HCT116 (cell line): ENCODE measurements at regions not wholly inside any gene's neighbourhood (a gene's known extent, or its start where the extent isn't known, plus 50 kb on each side); places are given as distances from the start of the nearest gene placed in this dataset.
A peak's percentile ranks its signal among the peaks of the same experiment; 100 is the strongest.

Experiments
- ATAC-seq: fragments of 200-7000 bp; cut with Tn5 transposase; 2 replicates; pipeline ENCODE4 v1.9.1; 2020; ENCODE audit warnings: mild to moderate bottlenecking, moderate library complexity
- BruUV-seq: library from RNA; stranded (reverse); fragments of 400-500 nt; replicated peaks from 2 replicates; lab custom pipeline; 2021; lab: Mats Ljungman, UMichigan
- CTCF ChIA-PET: fragments of 300-600 bp; sonication (Branson Sonifier 250); formaldehyde crosslinking; loops from one replicate; lab custom pipeline; 2021; ENCODE audit warnings: antibody characterized with exemption; lab: Charles Lee
- POLR2A ChIA-PET: fragments of 300-600, 350-600 bp; sonication (Branson Sonifier 250); formaldehyde crosslinking; loops from one replicate; lab custom pipeline; 2021; ENCODE audit warnings: antibody characterized with exemption; lab: Charles Lee
- RAD21 ChIA-PET, 2 experiments: fragments of 300-600 bp; sonication (Branson Sonifier 250); formaldehyde crosslinking; loops; one replicate each; lab custom pipeline; 2023; ENCODE audit warnings: low total read pairs in 2 of 2; ENCODE audit not compliant: uncharacterized antibody in 2 of 2, unreplicated experiment in 2 of 2, low non-redundant PET in 1 of 2; lab: Charles Lee
- DNase-seq: peaks from one replicate; pipeline ENCODE4 v3.0.0-alpha.2; 2010; ENCODE audit warnings: low read depth, low spot score
- H2AFZ ChIP-seq: fragments of 200-600 bp; shearing (Covaris generic), sonication (generic); 2 replicates; pipeline ENCODE4 v1.6.1; 2017; ENCODE audit warnings: low read depth, mixed run types, mixed read lengths, antibody characterized with exemption, low read length; ENCODE audit not compliant: poor library complexity, severe bottlenecking
- H3K27ac ChIP-seq: 2 replicates; pipeline ENCODE4 v1.5.1; 2012; ENCODE audit warnings: low read depth, low read length
- H3K27me3 ChIP-seq: fragments of 200-600 bp; sonication (generic); 2 replicates; pipeline ENCODE4 v1.6.1; 2016; ENCODE audit warnings: mixed run types, low read length, mixed read lengths; ENCODE audit not compliant: insufficient read depth
- H3K36me3 ChIP-seq, 2 experiments: fragments of 200-500 bp in 1 of 2; fragments of 200-600 bp in 1 of 2; sonication (Bioruptor generic) in 1 of 2; sonication (generic) in 1 of 2; 2 replicates each; pipeline versions ENCODE4 v1.5.1 to v1.6.1; 2014 to 2016; ENCODE audit warnings: low read length in 2 of 2, inconsistent platforms in 1 of 2, mixed read lengths in 1 of 2, mixed run types in 1 of 2; ENCODE audit not compliant: insufficient read depth in 2 of 2, control insufficient read depth in 1 of 2
- H3K4me1 ChIP-seq, 2 experiments: fragments of 200-600 bp in 1 of 2; sonication (generic) in 1 of 2; 2 replicates each; pipeline versions ENCODE4 v1.5.1 to v1.6.1; 2012 to 2017; ENCODE audit warnings: low read length in 2 of 2, inconsistent platforms in 1 of 2, mild to moderate bottlenecking in 1 of 2, mixed read lengths in 1 of 2, mixed run types in 1 of 2, moderate library complexity in 1 of 2; ENCODE audit not compliant: insufficient read depth in 2 of 2, control insufficient read depth in 1 of 2
- H3K4me2 ChIP-seq: fragments of 200-600 bp; sonication (generic); 2 replicates; pipeline ENCODE4 v1.6.1; 2017; ENCODE audit warnings: mixed run types, low read length, mixed read lengths
- H3K4me3 ChIP-seq, 2 experiments: fragments of 200-600 bp in 1 of 2; sonication (generic) in 1 of 2; replicated peaks in 1 of 2; 2 replicates each; pipeline ENCODE4 v1.5.1; 2011 to 2016; ENCODE audit warnings: low read length in 2 of 2, control low read depth in 1 of 2, low read depth in 1 of 2, mild to moderate bottlenecking in 1 of 2, mixed read lengths in 1 of 2, mixed run types in 1 of 2
- H3K79me2 ChIP-seq: fragments of 200-600 bp; sonication (generic); 2 replicates; pipeline ENCODE4 v1.6.1; 2017; ENCODE audit warnings: mild to moderate bottlenecking, mixed run types, low read length, moderate library complexity, mixed read lengths; ENCODE audit not compliant: insufficient read depth
- H3K9ac ChIP-seq: fragments of 200-600 bp; sonication (generic); 2 replicates; pipeline ENCODE4 v1.6.1; 2016; ENCODE audit warnings: low read length, mixed read lengths
- H3K9me2 ChIP-seq: fragments of 200-600 bp; sonication (generic), shearing (Covaris generic); 2 replicates; pipeline ENCODE4 v1.6.1; 2017; ENCODE audit warnings: mixed run types, mild to moderate bottlenecking, moderate library complexity; ENCODE audit not compliant: insufficient read depth
- H3K9me3 ChIP-seq, 2 experiments: fragments of 200-500 bp in 1 of 2; fragments of 200-600 bp in 1 of 2; sonication (Bioruptor generic) in 1 of 2; sonication (generic) in 1 of 2; 2 replicates each; pipeline ENCODE4 v1.6.1; 2014 to 2017; ENCODE audit warnings: low read length in 2 of 2, mixed read lengths in 2 of 2, inconsistent platforms in 1 of 2, low read depth in 1 of 2, mild to moderate bottlenecking in 1 of 2, mixed run types in 1 of 2, moderate library complexity in 1 of 2; ENCODE audit not compliant: control insufficient read depth in 1 of 2, insufficient read depth in 1 of 2
- H4K20me1 ChIP-seq: fragments of 200-600 bp; sonication (generic), shearing (Covaris generic); 2 replicates; pipeline ENCODE4 v1.6.1; 2017; ENCODE audit warnings: mixed run types, mild to moderate bottlenecking, moderate library complexity; ENCODE audit not compliant: insufficient read depth
- EGR1 ChIP-seq: IDR thresholded peaks from 2 replicates; pipeline ENCODE4 v1.6.1; 2012; ENCODE audit warnings: low read depth
- ELF1 ChIP-seq: IDR thresholded peaks from 2 replicates; pipeline ENCODE4 v1.6.1; 2012; ENCODE audit warnings: low read depth, borderline replicate concordance
- FOSL1 ChIP-seq: IDR thresholded peaks from 2 replicates; pipeline ENCODE4 v1.6.1; 2012; ENCODE audit warnings: low read depth
- JUND ChIP-seq: IDR thresholded peaks from 2 replicates; pipeline ENCODE4 v1.6.1; 2012
- POLR2A ChIP-seq: IDR thresholded peaks from 2 replicates; pipeline ENCODE4 v1.7.0; 2011; ENCODE audit warnings: borderline replicate concordance; ENCODE audit not compliant: insufficient read depth, insufficient read length; ENCODE audit errors: extremely low read depth
- RAD21 ChIP-seq: IDR thresholded peaks from 2 replicates; pipeline ENCODE4 v1.6.1; 2012; ENCODE audit warnings: low read depth, mild to moderate bottlenecking
- SRF ChIP-seq: IDR thresholded peaks from 2 replicates; pipeline ENCODE4 v1.6.1; 2012; ENCODE audit warnings: low read depth
- intact Hi-C: fragments of 100-400 bp; cut with micrococcal nuclease; formaldehyde crosslinking; loops from 2 replicates; pipeline ENCODE4 v1.10.0; 2022
- TF ChIP-seq, protein P1 (sequence below): IDR thresholded peaks from 2 replicates; pipeline ENCODE4 v1.6.1; 2011; ENCODE audit warnings: mild to moderate bottlenecking, low read length, moderate library complexity; ENCODE audit not compliant: insufficient replicate concordance; ENCODE audit errors: extremely low read depth
- TF ChIP-seq, protein P2 (sequence below): IDR thresholded peaks from 2 replicates; pipeline ENCODE4 v1.6.1; 2012; ENCODE audit warnings: low read depth

DNA sequence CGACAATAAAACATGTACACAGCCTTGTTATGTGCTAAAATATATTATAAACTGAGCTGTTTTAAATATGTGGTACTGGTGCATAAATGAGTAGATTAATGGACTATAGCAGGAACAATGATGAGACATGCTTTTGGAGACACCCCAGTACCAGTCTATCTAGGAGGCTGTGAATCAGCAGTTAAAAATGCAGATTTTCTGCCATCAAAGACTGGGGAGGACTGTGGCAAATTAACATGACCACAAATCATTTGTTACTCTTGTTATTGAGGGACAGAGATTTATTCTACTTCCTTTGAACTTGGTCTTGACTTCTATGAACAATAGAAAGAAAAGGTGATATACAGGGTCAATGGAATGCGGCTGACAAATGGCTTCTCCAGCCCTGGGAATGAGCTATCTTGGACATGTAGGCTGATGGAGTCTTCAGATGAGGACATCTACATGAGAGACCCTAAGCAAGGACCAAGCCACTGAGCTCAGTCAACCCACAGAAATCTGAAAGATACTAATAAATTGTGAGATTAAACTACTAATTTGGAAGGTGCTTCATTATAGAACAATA, 551.7 kb upstream of the GJE1 start:
- ATAC-seq: peak; percentile 63
- RAD21 ChIA-PET: no interaction called here
- intact Hi-C loops: no loop called here
- no peak overlapping the region for H2AFZ ChIP-seq
- no peak for DNase-seq
- H4K20me1 ChIP-seq: no peaks in the 10 kb centered on the region
- POLR2A ChIA-PET: no interaction called here
- no TSS peak for BruUV-seq
- CTCF ChIA-PET: no interaction called here
- H3K36me3 ChIP-seq: no peaks in the 10 kb centered on the region
- no peak overlapping the region for H3K4me3 ChIP-seq
- H3K4me1 ChIP-seq: peaks cover 0 to 8% of the 10 kb centered on the region in 2 experiments; a peak in 2 of 4 replicates
- H3K27me3 ChIP-seq: no peaks in the 10 kb centered on the region
- H3K9ac ChIP-seq: no peak overlapping the region
- no peaks in the 10 kb centered on the region for H3K9me2 ChIP-seq
- H3K9me3 ChIP-seq: no peaks in the 10 kb centered on the region
- H3K79me2 ChIP-seq: no peaks in the 10 kb centered on the region
- no peak for TF ChIP-seq FOSL1
- no peak for TF ChIP-seq POLR2A
- TF ChIP-seq, protein P1, sequence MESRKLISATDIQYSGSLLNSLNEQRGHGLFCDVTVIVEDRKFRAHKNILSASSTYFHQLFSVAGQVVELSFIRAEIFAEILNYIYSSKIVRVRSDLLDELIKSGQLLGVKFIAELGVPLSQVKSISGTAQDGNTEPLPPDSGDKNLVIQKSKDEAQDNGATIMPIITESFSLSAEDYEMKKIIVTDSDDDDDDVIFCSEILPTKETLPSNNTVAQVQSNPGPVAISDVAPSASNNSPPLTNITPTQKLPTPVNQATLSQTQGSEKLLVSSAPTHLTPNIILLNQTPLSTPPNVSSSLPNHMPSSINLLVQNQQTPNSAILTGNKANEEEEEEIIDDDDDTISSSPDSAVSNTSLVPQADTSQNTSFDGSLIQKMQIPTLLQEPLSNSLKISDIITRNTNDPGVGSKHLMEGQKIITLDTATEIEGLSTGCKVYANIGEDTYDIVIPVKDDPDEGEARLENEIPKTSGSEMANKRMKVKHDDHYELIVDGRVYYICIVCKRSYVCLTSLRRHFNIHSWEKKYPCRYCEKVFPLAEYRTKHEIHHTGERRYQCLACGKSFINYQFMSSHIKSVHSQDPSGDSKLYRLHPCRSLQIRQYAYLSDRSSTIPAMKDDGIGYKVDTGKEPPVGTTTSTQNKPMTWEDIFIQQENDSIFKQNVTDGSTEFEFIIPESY: no peak
- no peak for TF ChIP-seq EGR1
- peak; percentile 28; the same call in 1 of the 2 replicates for TF ChIP-seq JUND
- no peak for TF ChIP-seq ELF1
- TF ChIP-seq RAD21: no peak
- TF ChIP-seq SRF: no peak
- H3K4me2 ChIP-seq: peak overlapping the region; percentile 31; the same call in 1 of the 2 replicates
- H3K27ac ChIP-seq: no peak overlapping the region

GRCh38 chr6:141580131-141580530, 552.6 kb upstream of the GJE1 start:
- DNase-seq (no peak), ATAC-seq (no peak)
- no peaks in the 10 kb centered on the region for H3K79me2 ChIP-seq
- peaks cover 0 to 8% of the 10 kb centered on the region in 2 experiments; a peak in 2 of 4 replicates for H3K4me1 ChIP-seq
- H3K9me3 ChIP-seq: no peaks in the 10 kb centered on the region
- ChIA-PET CTCF (no interaction called here), POLR2A (no interaction called here), RAD21 (no interaction called here)
- no peaks in the 10 kb centered on the region for H3K36me3 ChIP-seq
- H3K4me2 ChIP-seq: no peak overlapping the region
- no peaks in the 10 kb centered on the region for H4K20me1 ChIP-seq
- H3K27me3 ChIP-seq: no peaks in the 10 kb centered on the region
- no peak for TF ChIP-seq SRF
- no peak for TF ChIP-seq ELF1
- no peak for TF ChIP-seq FOSL1
- no peak for TF ChIP-seq RAD21
- TF ChIP-seq, protein P2, sequence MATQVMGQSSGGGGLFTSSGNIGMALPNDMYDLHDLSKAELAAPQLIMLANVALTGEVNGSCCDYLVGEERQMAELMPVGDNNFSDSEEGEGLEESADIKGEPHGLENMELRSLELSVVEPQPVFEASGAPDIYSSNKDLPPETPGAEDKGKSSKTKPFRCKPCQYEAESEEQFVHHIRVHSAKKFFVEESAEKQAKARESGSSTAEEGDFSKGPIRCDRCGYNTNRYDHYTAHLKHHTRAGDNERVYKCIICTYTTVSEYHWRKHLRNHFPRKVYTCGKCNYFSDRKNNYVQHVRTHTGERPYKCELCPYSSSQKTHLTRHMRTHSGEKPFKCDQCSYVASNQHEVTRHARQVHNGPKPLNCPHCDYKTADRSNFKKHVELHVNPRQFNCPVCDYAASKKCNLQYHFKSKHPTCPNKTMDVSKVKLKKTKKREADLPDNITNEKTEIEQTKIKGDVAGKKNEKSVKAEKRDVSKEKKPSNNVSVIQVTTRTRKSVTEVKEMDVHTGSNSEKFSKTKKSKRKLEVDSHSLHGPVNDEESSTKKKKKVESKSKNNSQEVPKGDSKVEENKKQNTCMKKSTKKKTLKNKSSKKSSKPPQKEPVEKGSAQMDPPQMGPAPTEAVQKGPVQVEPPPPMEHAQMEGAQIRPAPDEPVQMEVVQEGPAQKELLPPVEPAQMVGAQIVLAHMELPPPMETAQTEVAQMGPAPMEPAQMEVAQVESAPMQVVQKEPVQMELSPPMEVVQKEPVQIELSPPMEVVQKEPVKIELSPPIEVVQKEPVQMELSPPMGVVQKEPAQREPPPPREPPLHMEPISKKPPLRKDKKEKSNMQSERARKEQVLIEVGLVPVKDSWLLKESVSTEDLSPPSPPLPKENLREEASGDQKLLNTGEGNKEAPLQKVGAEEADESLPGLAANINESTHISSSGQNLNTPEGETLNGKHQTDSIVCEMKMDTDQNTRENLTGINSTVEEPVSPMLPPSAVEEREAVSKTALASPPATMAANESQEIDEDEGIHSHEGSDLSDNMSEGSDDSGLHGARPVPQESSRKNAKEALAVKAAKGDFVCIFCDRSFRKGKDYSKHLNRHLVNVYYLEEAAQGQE: no peak
- intact Hi-C loops: no loop called here
- H3K27ac ChIP-seq: no peak overlapping the region
- H2AFZ ChIP-seq: no peak overlapping the region
- no TSS peak for BruUV-seq
- H3K9ac ChIP-seq: no peak overlapping the region
- H3K9me2 ChIP-seq: no peaks in the 10 kb centered on the region
- no peak overlapping the region for H3K4me3 ChIP-seq
